Mucosa of descending colon (tissue), 3 donors: ENCODE measurements at regions not wholly inside any gene's neighbourhood (a gene's known extent, or its start where the extent isn't known, plus 50 kb on each side); places are given as distances from the start of the nearest gene placed in this dataset.

ENCODE experiments used
- ATAC-seq: fragments of 200-7000 bp; cut with Tn5 transposase; one replicate; pipeline ENCODE4 v1.9.1; 2020; ENCODE audit warnings: mild to moderate bottlenecking, moderate library complexity
- DNase-seq, 3 donors: peaks; one replicate each; pipeline ENCODE4 v3.0.0-alpha.2; 2020
- H3K36me3 ChIP-seq: fragments of 200-600 bp; one replicate; pipeline ENCODE4 v1.8.0; 2021; ENCODE audit warnings: low read depth, mild to moderate bottlenecking
- H3K4me1 ChIP-seq: fragments of 200-600 bp; one replicate; pipeline ENCODE4 v1.8.0; 2021; ENCODE audit warnings: low read depth, mild to moderate bottlenecking
- H3K4me3 ChIP-seq: fragments of 200-600 bp; one replicate; pipeline ENCODE4 v1.8.0; 2021; ENCODE audit warnings: mild to moderate bottlenecking
- H3K9me3 ChIP-seq: fragments of 200-600 bp; one replicate; pipeline ENCODE4 v1.8.0; 2021; ENCODE audit warnings: mild to moderate bottlenecking
- intact Hi-C, 2 donors: fragments of 100-400 bp; cut with DNase I in 1 of 2; cut with micrococcal nuclease in 1 of 2; formaldehyde crosslinking; loops; one replicate each; pipeline versions ENCODE4 v1.11.0 to v1.11.1; 2022; cut with DNase I, micrococcal nuclease
- TF ChIP-seq, protein P1 (sequence below): fragments of 200-600 bp; IDR thresholded peaks from one replicate; pipeline ENCODE4 v1.8.0; 2022; ENCODE audit warnings: antibody characterized with exemption, mild to moderate bottlenecking
- donor health status: DM: no; HTN: no; CAD: no; lungs with moderate emphysema.
- donor health status: DM: no; HTN: no; CAD: no.
- donor health status: DM: no; HTN: yes; CAD: no.

- Histone ChIP-seq H3K4me1 (no peaks in the 10 kb centered on the region), H3K9me3 (no peaks in the 10 kb centered on the region), H3K4me3 (no peak overlapping the region), H3K36me3 (no peaks in the 10 kb centered on the region)
- DNase-seq, result peak; percentile 32 to 64 (median 34)
- peak; percentile 67 for ATAC-seq
- intact Hi-C loops, result no loop called here
- TF ChIP-seq, protein P1, sequence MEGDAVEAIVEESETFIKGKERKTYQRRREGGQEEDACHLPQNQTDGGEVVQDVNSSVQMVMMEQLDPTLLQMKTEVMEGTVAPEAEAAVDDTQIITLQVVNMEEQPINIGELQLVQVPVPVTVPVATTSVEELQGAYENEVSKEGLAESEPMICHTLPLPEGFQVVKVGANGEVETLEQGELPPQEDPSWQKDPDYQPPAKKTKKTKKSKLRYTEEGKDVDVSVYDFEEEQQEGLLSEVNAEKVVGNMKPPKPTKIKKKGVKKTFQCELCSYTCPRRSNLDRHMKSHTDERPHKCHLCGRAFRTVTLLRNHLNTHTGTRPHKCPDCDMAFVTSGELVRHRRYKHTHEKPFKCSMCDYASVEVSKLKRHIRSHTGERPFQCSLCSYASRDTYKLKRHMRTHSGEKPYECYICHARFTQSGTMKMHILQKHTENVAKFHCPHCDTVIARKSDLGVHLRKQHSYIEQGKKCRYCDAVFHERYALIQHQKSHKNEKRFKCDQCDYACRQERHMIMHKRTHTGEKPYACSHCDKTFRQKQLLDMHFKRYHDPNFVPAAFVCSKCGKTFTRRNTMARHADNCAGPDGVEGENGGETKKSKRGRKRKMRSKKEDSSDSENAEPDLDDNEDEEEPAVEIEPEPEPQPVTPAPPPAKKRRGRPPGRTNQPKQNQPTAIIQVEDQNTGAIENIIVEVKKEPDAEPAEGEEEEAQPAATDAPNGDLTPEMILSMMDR, result no peak
Measured at GRCh38 chr6:14857501-14857900, 388.4 kb upstream of the JARID2 start.

- intact Hi-C loops, result no loop called here
- H3K4me1 ChIP-seq, result no peaks in the 10 kb centered on the region
- TF ChIP-seq, protein P1, result no peak
- no peak overlapping the region for H3K4me3 ChIP-seq
- DNase-seq (no peak), ATAC-seq (no peak)
- no peaks in the 10 kb centered on the region for H3K36me3 ChIP-seq
- no peaks in the 10 kb centered on the region for H3K9me3 ChIP-seq
Measured at GRCh38 chr6:14858808-14859207, 387.1 kb upstream of the JARID2 start.

- Histone ChIP-seq H3K4me1 (no peaks in the 10 kb centered on the region), H3K4me3 (no peak overlapping the region), H3K9me3 (no peaks in the 10 kb centered on the region), H3K36me3 (no peaks in the 10 kb centered on the region)
- ATAC-seq (no peak), DNase-seq (no peak)
- TF ChIP-seq, protein P1, result no peak
- intact Hi-C loops, result no loop called here
Measured at GRCh38 chr6:14860774-14861173, 385.1 kb upstream of the JARID2 start.

- Histone ChIP-seq H3K4me1 (no peaks in the 10 kb centered on the region), H3K9me3 (no peaks in the 10 kb centered on the region), H3K36me3 (no peaks in the 10 kb centered on the region), H3K4me3 (no peak overlapping the region)
- TF ChIP-seq, protein P1, result no peak
- DNase-seq (no peak), ATAC-seq (no peak)
- intact Hi-C loops, result no loop called here
Measured at GRCh38 chr6:14861491-14861943, 384.4 kb upstream of the JARID2 start.

DNA sequence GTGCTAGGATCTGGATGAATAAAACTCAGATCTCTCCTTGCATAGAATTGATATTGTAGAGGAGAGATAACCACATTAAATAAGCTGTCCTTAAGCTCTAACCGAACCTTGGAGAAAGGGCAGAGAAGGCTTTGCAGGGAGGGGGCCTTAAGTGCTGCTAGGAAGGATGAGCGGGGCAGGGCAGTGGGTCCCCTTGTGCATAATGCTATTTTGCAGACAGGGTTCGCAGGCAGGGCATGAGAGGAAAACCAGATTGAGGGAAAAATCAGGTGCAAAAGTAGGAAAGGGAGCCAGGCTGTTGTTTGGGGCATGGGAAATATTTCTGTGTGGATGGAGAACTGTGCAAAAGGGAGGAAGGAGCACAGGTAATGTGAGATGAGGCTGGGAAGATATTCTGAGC, 383.0 kb upstream of the JARID2 start:
- Histone ChIP-seq H3K9me3 (no peaks in the 10 kb centered on the region), H3K4me1 (no peaks in the 10 kb centered on the region), H3K4me3 (no peak overlapping the region), H3K36me3 (no peaks in the 10 kb centered on the region)
- TF ChIP-seq, protein P1, result no peak
- ATAC-seq (no peak), DNase-seq (no peak)
- intact Hi-C loops, result no loop called here
